Chondrocyte (in vitro differentiated cells): ENCODE measurements at regions not wholly inside any gene's neighbourhood (a gene's known extent, or its start where the extent isn't known, plus 50 kb on each side); places are given as distances from the start of the nearest gene placed in this dataset.

Source experiments
- DNase-seq: peaks from one replicate; pipeline ENCODE4 v3.0.0; 2021; ENCODE audit warnings: mixed read lengths, low spot score
- H3K27ac Mint-ChIP-seq: one replicate; pipeline ENCODE4 v1.8.0; 2021; ENCODE audit warnings: mild to moderate bottlenecking, moderate library complexity, mixed read lengths; ENCODE audit not compliant: unreplicated experiment
- H3K27me3 Mint-ChIP-seq: 2 replicates; pipeline ENCODE4 v1.8.0; 2021; ENCODE audit warnings: low read depth, mixed read lengths
- H3K36me3 Mint-ChIP-seq: 2 replicates; pipeline ENCODE4 v1.8.0; 2021; ENCODE audit warnings: low read depth, mixed read lengths
- H3K4me1 Mint-ChIP-seq: 2 replicates; pipeline ENCODE4 v1.8.0; 2021; ENCODE audit warnings: low read depth, mild to moderate bottlenecking, mixed read lengths
- H3K4me3 Mint-ChIP-seq: one replicate; pipeline ENCODE4 v1.8.0; 2021; ENCODE audit warnings: mild to moderate bottlenecking, moderate library complexity, mixed read lengths; ENCODE audit not compliant: unreplicated experiment
- H3K9me3 Mint-ChIP-seq: 2 replicates; pipeline ENCODE4 v1.8.0; 2021; ENCODE audit warnings: low read depth, mixed read lengths
- CTCF ChIP-seq: fragments of 200-600 bp; sonication (generic); IDR thresholded peaks from 2 replicates; pipeline ENCODE4 v1.5.0; 2021; ENCODE audit warnings: antibody characterized with exemption, mild to moderate bottlenecking, moderate library complexity

GRCh38 chr3:5041315-5041714 lies 62.1 kb downstream of the BHLHE40 start:
- Mint-ChIP-seq H3K36me3 (no peaks in the 10 kb centered on the region), H3K9me3 (no peaks in the 10 kb centered on the region), H3K27me3 (no peaks in the 10 kb centered on the region), H3K27ac (no peak overlapping the region), H3K4me3 (no peak overlapping the region), H3K4me1 (no peaks in the 10 kb centered on the region)
- TF ChIP-seq CTCF: no peak
- no peak for DNase-seq

- Mint-ChIP-seq H3K27ac (peak overlapping the region; percentile 57), H3K4me3 (no peak overlapping the region), H3K4me1 (no peaks in the 10 kb centered on the region), H3K36me3 (no peaks in the 10 kb centered on the region), H3K27me3 (no peaks in the 10 kb centered on the region), H3K9me3 (no peaks in the 10 kb centered on the region)
- TF ChIP-seq CTCF: no peak
- DNase-seq: no peak
Observed at GRCh38 chr3:5045961-5046360, 66.7 kb downstream of the BHLHE40 start.

GRCh38 chr3:5047764-5048419 lies 68.7 kb downstream of the BHLHE40 start:
- no peaks in the 10 kb centered on the region for H3K9me3 Mint-ChIP-seq
- no peaks in the 10 kb centered on the region for H3K27me3 Mint-ChIP-seq
- TF ChIP-seq CTCF: no peak
- H3K4me3 Mint-ChIP-seq: no peak overlapping the region
- H3K36me3 Mint-ChIP-seq: no peaks in the 10 kb centered on the region
- peaks cover 15% of the 10 kb centered on the region for H3K4me1 Mint-ChIP-seq
- DNase-seq: no peak
- no peak overlapping the region for H3K27ac Mint-ChIP-seq

- Mint-ChIP-seq H3K4me1 (peaks cover 45% of the 10 kb centered on the region), H3K27ac (peak overlapping the region; percentile 32), H3K27me3 (no peaks in the 10 kb centered on the region), H3K36me3 (no peaks in the 10 kb centered on the region), H3K4me3 (no peak overlapping the region), H3K9me3 (no peaks in the 10 kb centered on the region)
- no peak for DNase-seq
- no peak for TF ChIP-seq CTCF
Observed at GRCh38 chr3:5051772-5052171, 70.3 kb upstream of the ARL8B start.

- Mint-ChIP-seq H3K4me1 (peaks cover 47% of the 10 kb centered on the region), H3K27ac (peak overlapping the region; percentile 85), H3K36me3 (no peaks in the 10 kb centered on the region), H3K4me3 (no peak overlapping the region), H3K9me3 (no peaks in the 10 kb centered on the region), H3K27me3 (no peaks in the 10 kb centered on the region)
- TF ChIP-seq CTCF: no peak
- no peak for DNase-seq
Observed at GRCh38 chr3:5052247-5052646, 69.8 kb upstream of the ARL8B start.
